Thyroid gland (tissue), 4 donors: ENCODE measurements at regions not wholly inside any gene's neighbourhood (a gene's known extent, or its start where the extent isn't known, plus 50 kb on each side); places are given as distances from the start of the nearest gene placed in this dataset.

ENCODE experiments used
- DNase-seq, 2 donors: peaks; one replicate each; pipeline ENCODE4 v3.0.0-alpha.2; 2019
- H3K27ac ChIP-seq, 3 donors: fragments of 200-600 bp; sonication (generic); 1 replicate in 2 of 3; 2 replicates in 1 of 3; pipeline ENCODE4 v1.5.1; 2016 to 2019; ENCODE audit warnings: mild to moderate bottlenecking in 1 of 3, moderate library complexity in 1 of 3
- H3K27me3 ChIP-seq: fragments of 200-600 bp; sonication (generic); one replicate; pipeline ENCODE4 v1.5.1; 2019
- H3K36me3 ChIP-seq, 2 donors: fragments of 200-600 bp; sonication (generic); one replicate each; pipeline ENCODE4 v1.5.1; 2016 to 2019
- H3K4me1 ChIP-seq, 2 donors: fragments of 200-600 bp; sonication (generic); one replicate each; pipeline ENCODE4 v1.5.1; 2017 to 2019
- H3K4me3 ChIP-seq, 3 donors: fragments of 200-600 bp; sonication (generic); replicated peaks in 1 of 3; 1 replicate in 2 of 3; 2 replicates in 1 of 3; pipeline ENCODE4 v1.5.1; 2016; ENCODE audit warnings: mild to moderate bottlenecking in 1 of 3
- H3K9me3 ChIP-seq: fragments of 200-600 bp; sonication (generic); one replicate; pipeline ENCODE4 v1.5.1; 2017
- POLR2A ChIP-seq, 2 donors: fragments of 450-650 bp; IDR thresholded peaks; one replicate each; pipeline ENCODE4 v1.6.1; 2017; ENCODE audit warnings: antibody characterized with exemption in 2 of 2, mild to moderate bottlenecking in 2 of 2, moderate library complexity in 1 of 2
- WGBS, 2 donors: methylation state at CpG; one replicate each; pipeline ENCODE4 v1.1.5; 2017; 5-methylcytosine and 5-hydroxymethylcytosine counted together
- intact Hi-C: fragments of 100-400 bp; cut with DNase I; formaldehyde crosslinking; loops from one replicate; pipeline ENCODE4 v1.15.1; 2023
- TF ChIP-seq, protein P1 (sequence below), 6 experiments: fragments of 200-600 bp in 3 of 6; fragments of 450-650 bp in 3 of 6; sonication (generic) in 3 of 6; IDR thresholded peaks; one replicate each; pipeline ENCODE4 v1.5.1; 2016 to 2019; ENCODE audit warnings: antibody characterized with exemption in 6 of 6, mild to moderate bottlenecking in 2 of 6, inconsistent platforms in 1 of 6, moderate library complexity in 1 of 6

DNA sequence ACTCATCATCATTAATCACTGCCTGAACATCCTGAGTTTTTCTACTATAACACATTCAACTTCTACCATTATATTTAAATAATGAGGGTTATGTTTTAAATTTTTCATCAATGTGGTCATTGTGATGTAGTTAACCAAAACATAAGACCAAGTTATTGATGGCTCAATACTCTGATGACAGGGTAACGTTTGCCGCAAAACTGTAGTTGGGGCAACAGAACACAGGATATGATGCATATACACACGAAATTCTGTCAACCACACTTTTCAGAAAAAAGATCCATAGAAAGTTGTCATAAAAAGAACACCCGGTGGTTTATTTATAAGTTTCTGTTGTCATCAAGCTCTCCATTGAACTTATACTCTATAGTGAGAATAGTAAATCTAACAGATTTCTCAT is 121.7 kb upstream of the COL11A1 start:
- Histone ChIP-seq H3K9me3 (no peaks in the 10 kb centered on the region), H3K4me1 (no peaks in the 10 kb centered on the region), H3K4me3 (no peak overlapping the region), H3K27me3 (no peaks in the 10 kb centered on the region), H3K27ac (no peak overlapping the region), H3K36me3 (no peaks in the 10 kb centered on the region)
- no peak for DNase-seq
- 82 to 83% methylated on average over 4 of the region's 4 CpGs for WGBS, 2 donors
- TF ChIP-seq POLR2A (IDR thresholded peaks at IDR 0.05) = no peak
- TF ChIP-seq, protein P1, sequence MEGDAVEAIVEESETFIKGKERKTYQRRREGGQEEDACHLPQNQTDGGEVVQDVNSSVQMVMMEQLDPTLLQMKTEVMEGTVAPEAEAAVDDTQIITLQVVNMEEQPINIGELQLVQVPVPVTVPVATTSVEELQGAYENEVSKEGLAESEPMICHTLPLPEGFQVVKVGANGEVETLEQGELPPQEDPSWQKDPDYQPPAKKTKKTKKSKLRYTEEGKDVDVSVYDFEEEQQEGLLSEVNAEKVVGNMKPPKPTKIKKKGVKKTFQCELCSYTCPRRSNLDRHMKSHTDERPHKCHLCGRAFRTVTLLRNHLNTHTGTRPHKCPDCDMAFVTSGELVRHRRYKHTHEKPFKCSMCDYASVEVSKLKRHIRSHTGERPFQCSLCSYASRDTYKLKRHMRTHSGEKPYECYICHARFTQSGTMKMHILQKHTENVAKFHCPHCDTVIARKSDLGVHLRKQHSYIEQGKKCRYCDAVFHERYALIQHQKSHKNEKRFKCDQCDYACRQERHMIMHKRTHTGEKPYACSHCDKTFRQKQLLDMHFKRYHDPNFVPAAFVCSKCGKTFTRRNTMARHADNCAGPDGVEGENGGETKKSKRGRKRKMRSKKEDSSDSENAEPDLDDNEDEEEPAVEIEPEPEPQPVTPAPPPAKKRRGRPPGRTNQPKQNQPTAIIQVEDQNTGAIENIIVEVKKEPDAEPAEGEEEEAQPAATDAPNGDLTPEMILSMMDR (IDR thresholded peaks at IDR 0.05) = no peak
- intact Hi-C loops = no loop called here

DNA sequence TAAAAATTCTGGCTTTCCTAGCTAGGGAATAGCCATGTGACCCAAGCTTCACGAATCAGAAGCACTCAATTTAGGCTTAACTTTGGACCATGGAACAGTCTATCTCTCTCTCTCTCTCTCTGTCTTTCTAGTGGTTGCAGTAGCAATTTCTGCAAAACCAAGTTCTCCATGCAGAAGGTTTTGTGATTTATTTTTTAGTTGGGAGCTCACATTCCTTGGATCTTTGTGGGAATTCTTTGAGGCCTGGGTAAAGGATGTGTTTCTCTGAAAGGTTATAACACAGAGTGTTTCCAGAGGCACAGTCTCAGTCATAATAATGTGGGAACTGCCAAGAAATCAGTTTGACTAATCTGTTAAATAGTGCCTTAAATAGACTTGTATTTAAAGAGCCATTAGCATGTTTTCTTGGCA is 112.3 kb upstream of the COL11A1 start:
- Histone ChIP-seq H3K27ac (no peak overlapping the region), H3K4me1 (no peaks in the 10 kb centered on the region), H3K9me3 (no peaks in the 10 kb centered on the region), H3K4me3 (no peak overlapping the region), H3K36me3 (no peaks in the 10 kb centered on the region), H3K27me3 (no peaks in the 10 kb centered on the region)
- DNase-seq = no peak
- intact Hi-C loops = no loop called here
- TF ChIP-seq POLR2A (IDR thresholded peaks at IDR 0.05) = no peak
- TF ChIP-seq, protein P1 (IDR thresholded peaks at IDR 0.05) = no peak
- 39 to 58% methylated on average over 1 of the region's 1 CpG for WGBS, 2 donors

DNA sequence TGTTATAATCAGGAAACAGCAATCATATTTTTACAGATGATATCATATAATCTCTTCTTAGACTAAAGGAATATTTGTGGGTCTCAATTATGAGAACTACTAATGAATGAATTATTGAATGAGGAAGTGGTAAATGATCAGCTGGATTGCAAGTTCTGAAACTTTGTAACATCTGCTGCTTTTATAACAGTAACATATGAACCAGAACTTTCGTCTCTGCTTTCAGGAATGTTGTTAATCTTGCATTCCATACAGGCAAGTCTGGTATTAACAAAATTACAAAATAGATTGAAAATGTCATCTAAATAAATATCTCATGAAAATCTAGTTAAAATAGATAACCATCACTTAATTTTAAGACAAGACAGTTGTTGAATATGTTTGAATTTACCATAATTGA is 110.5 kb upstream of the COL11A1 start:
- 58 to 68% methylated on average over 1 of the region's 1 CpG for WGBS, 2 donors
- intact Hi-C loops = no loop called here

DNA sequence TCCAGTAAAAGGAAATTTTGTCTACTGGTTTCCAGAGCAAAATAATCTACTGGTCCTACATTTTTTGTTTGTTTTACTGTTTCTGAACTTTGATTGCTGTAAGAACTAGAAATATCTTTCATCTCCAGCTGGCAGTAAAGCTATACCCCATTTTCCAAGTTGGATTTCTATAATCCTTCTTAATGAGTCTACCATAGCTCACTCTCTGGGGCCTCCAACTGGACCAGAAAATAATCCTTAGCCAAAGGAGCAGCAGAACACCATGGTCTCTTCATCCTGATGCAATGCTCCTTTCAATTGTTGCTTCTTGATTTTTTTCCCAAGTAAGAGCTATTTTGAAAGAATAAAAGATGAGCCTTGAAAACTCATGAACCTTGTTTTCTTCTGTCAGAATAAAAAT is 110.0 kb upstream of the COL11A1 start:
- TF ChIP-seq, protein P1 (IDR thresholded peaks at IDR 0.05) = no peak
- intact Hi-C loops = no loop called here
- Histone ChIP-seq H3K4me1 (no peaks in the 10 kb centered on the region), H3K27ac (no peak overlapping the region), H3K36me3 (no peaks in the 10 kb centered on the region), H3K9me3 (no peaks in the 10 kb centered on the region), H3K27me3 (no peaks in the 10 kb centered on the region), H3K4me3 (no peak overlapping the region)
- DNase-seq = no peak

More for the DNA sequence above, 110.5 kb upstream of the COL11A1 start:
- H3K27me3 ChIP-seq = no peaks in the 10 kb centered on the region
- no peak for DNase-seq
- no peak overlapping the region for H3K4me3 ChIP-seq
- H3K27ac ChIP-seq = no peak overlapping the region
- H3K9me3 ChIP-seq = no peaks in the 10 kb centered on the region
- H3K4me1 ChIP-seq = no peaks in the 10 kb centered on the region
- TF ChIP-seq POLR2A (IDR thresholded peaks at IDR 0.05) = no peak
- TF ChIP-seq, protein P1 (IDR thresholded peaks at IDR 0.05) = no peak
- H3K36me3 ChIP-seq = no peaks in the 10 kb centered on the region

DNA sequence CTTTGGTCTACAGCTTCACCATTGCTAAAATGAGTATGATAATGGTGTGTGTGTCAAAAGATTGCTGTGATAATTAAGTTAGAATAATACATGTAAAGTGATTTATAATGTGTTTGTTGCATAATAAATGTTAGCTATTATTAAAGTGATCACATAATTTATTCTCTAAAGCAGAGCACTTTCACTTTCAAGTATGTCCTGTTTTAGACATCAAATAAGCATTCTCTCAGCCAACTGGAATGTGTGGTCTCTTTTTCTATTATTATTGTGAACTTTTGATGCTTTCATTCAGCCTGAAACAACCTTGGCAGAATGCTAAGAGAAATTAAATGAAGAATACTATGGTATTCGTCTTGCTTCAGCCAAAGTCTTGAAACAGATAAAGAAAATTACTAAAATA is 102.8 kb upstream of the COL11A1 start:
- Histone ChIP-seq H3K36me3 (no peaks in the 10 kb centered on the region), H3K27me3 (no peaks in the 10 kb centered on the region), H3K9me3 (no peaks in the 10 kb centered on the region), H3K4me1 (no peaks in the 10 kb centered on the region), H3K27ac (no peak overlapping the region), H3K4me3 (no peak overlapping the region)
- WGBS, 2 donors = 48 to 65% methylated on average over 1 of the region's 1 CpG
- DNase-seq = no peak
- intact Hi-C loops = no loop called here
- TF ChIP-seq, protein P1 (IDR thresholded peaks at IDR 0.05) = no peak
- no peak for TF ChIP-seq POLR2A (IDR thresholded peaks at IDR 0.05)
